HepG2 (cell line): ENCODE measurements at regions not wholly inside any gene's neighbourhood (a gene's known extent, or its start where the extent isn't known, plus 50 kb on each side); places are given as distances from the start of the nearest gene placed in this dataset.

Source experiments
- ATAC-seq: fragments of 200-7000 bp; cut with Tn5 transposase; 3 replicates; pipeline ENCODE4 v1.9.1; 2020; ENCODE audit warnings: mild to moderate bottlenecking, moderate library complexity
- BruUV-seq: library from RNA; stranded (reverse); fragments of 400-500 nt; replicated peaks from 2 replicates; lab custom pipeline; 2021; lab: Mats Ljungman, UMichigan
- CTCF ChIA-PET: fragments of 300-600 bp; formaldehyde crosslinking; extraction: SDS; loops from one replicate; lab custom pipeline; 2021; ENCODE audit warnings: low total read pairs, inconsistent platforms, low intra/inter-chr PET ratio; lab: Yijun Ruan, JAX
- POLR2A ChIA-PET: fragments of 350-600 bp; sonication (Branson Sonifier 250); formaldehyde crosslinking; loops from one replicate; lab custom pipeline; 2020; ENCODE audit warnings: antibody characterized with exemption, inconsistent platforms; lab: Yijun Ruan, JAX
- DNase-seq: peaks from one replicate; pipeline ENCODE4 v3.0.0-alpha.2; 2015; ENCODE audit warnings: low spot score
- FAIRE-seq: peaks from 3 replicates; lab custom pipeline; 2011; peaks lifted over from hg19 to GRCh38; lab: Jason Lieb, UNC
- H2AFZ ChIP-seq: one replicate; pipeline ENCODE4 v1.6.1; 2011; ENCODE audit warnings: low read length, inconsistent platforms
- H3K27ac ChIP-seq: fragments of 300-600 bp; 3 replicates; pipeline ENCODE4 v1.8.0; 2011; ENCODE audit warnings: mixed run types, mild to moderate bottlenecking, mixed read lengths, low read length, inconsistent platforms; ENCODE audit not compliant: insufficient read depth; ENCODE audit errors: extremely low read length
- H3K27me3 ChIP-seq, 2 experiments: fragments of 200-600 bp in 1 of 2; 2 replicates in 1 of 2; 3 replicates in 1 of 2; pipeline versions ENCODE4 v1.6.0 to v1.8.0; 2011; ENCODE audit warnings: low read length in 2 of 2, mild to moderate bottlenecking in 2 of 2, moderate library complexity in 2 of 2, inconsistent platforms in 1 of 2; ENCODE audit not compliant: insufficient read depth in 2 of 2, control insufficient read depth in 1 of 2
- H3K36me3 ChIP-seq, 2 experiments: fragments of 200-600 bp in 1 of 2; replicated peaks in 1 of 2; 2 replicates in 1 of 2; 3 replicates in 1 of 2; pipeline versions ENCODE4 v1.5.1 to v1.8.0; 2011; ENCODE audit warnings: low read length in 2 of 2, inconsistent platforms in 1 of 2; ENCODE audit not compliant: insufficient read depth in 2 of 2, control insufficient read depth in 1 of 2
- H3K4me1 ChIP-seq: 2 replicates; pipeline ENCODE4 v1.5.1; 2012; ENCODE audit warnings: low read length, inconsistent platforms; ENCODE audit not compliant: insufficient read depth
- H3K4me2 ChIP-seq: 2 replicates; pipeline ENCODE4 v1.6.0; 2011; ENCODE audit warnings: low read depth, low read length, inconsistent platforms
- H3K4me3 ChIP-seq, 3 experiments: fragments of 200-600 bp in 1 of 3; sonication (generic), shearing (Covaris generic) in 1 of 3; replicated peaks in 1 of 3; 2 replicates each; pipeline ENCODE4 v1.5.1; 2011 to 2016; ENCODE audit warnings: low read length in 3 of 3, inconsistent platforms in 2 of 3, low read depth in 2 of 3, mild to moderate bottlenecking in 2 of 3, control low read depth in 1 of 3, mixed read lengths in 1 of 3; ENCODE audit not compliant: insufficient read depth in 1 of 3
- H3K79me2 ChIP-seq: one replicate; pipeline ENCODE4 v1.6.1; 2011; ENCODE audit warnings: low read length, inconsistent platforms; ENCODE audit not compliant: insufficient read depth
- H3K9ac ChIP-seq: 2 replicates; pipeline ENCODE4 v1.6.0; 2011; ENCODE audit warnings: mild to moderate bottlenecking, low read depth, low read length, inconsistent platforms; ENCODE audit not compliant: insufficient read depth
- H3K9me3 ChIP-seq: 2 replicates; pipeline ENCODE4 v1.5.1; 2012; ENCODE audit warnings: mild to moderate bottlenecking, low read length
- H4K20me1 ChIP-seq: 2 replicates; pipeline ENCODE4 v1.6.0; 2011; ENCODE audit warnings: inconsistent platforms, mild to moderate bottlenecking, low read length, moderate library complexity; ENCODE audit not compliant: insufficient read depth
- ASH2L ChIP-seq: fragments of 300-600, 200-600 bp; sonication (generic); IDR thresholded peaks from 2 replicates; pipeline ENCODE4 v1.7.0; 2017; ENCODE audit warnings: low read depth, mild to moderate bottlenecking, moderate library complexity, mixed read lengths, low read length; ENCODE audit not compliant: insufficient read length
- FIP1L1 ChIP-seq: fragments of 200-400 bp; formaldehyde crosslinking; IDR thresholded peaks from 2 replicates; pipeline ENCODE4 v1.6.1; 2018; ENCODE audit warnings: low read depth, mild to moderate bottlenecking, low read length, moderate library complexity, borderline replicate concordance; ENCODE audit not compliant: insufficient read depth
- KLF6 ChIP-seq: IDR thresholded peaks from 2 replicates; pipeline ENCODE4 v1.8.0; 2016; ENCODE audit warnings: missing biosample characterization, missing genetic modification reagents
- MLLT10 ChIP-seq: sonication (generic); formaldehyde crosslinking; IDR thresholded peaks from 2 replicates; pipeline ENCODE4 v1.4.0; 2020; ENCODE audit warnings: missing genetic modification reagents
- ZNF230 ChIP-seq: sonication (generic); formaldehyde crosslinking; IDR thresholded peaks from 2 replicates; pipeline ENCODE4 v1.4.0; 2020; ENCODE audit warnings: mild to moderate bottlenecking, missing genetic modification reagents
- ZNF331 ChIP-seq: sonication (generic); formaldehyde crosslinking; IDR thresholded peaks from 2 replicates; pipeline ENCODE4 v1.4.0; 2020; ENCODE audit warnings: missing genetic modification reagents
- WGBS: methylation state at CpG from one replicate; pipeline ENCODE4 v1.1.6; 2017; ENCODE audit warnings: low lambda C conversion rate; 5-methylcytosine and 5-hydroxymethylcytosine counted together
- in situ Hi-C: cut with HindIII; loops from 2 replicates; pipeline ENCODE4 v1.10.0; 2017; ENCODE audit warnings: low pct_unique_long_range_greater_than_20kb; ENCODE audit not compliant: extremely low pct_ligation_motif_present
- intact Hi-C: fragments of 100-400 bp; cut with micrococcal nuclease; formaldehyde crosslinking; loops from one replicate; pipeline ENCODE4 v1.10.0; 2022; ENCODE audit not compliant: unreplicated experiment

GRCh38 chr1:60296794-60297193, 223.2 kb upstream of the C1orf87 start:
- DNase-seq = no peak
- in situ Hi-C loops (no loop called here), intact Hi-C loops (no loop called here)
- no peaks in the 10 kb centered on the region for H3K9me3 ChIP-seq
- H3K4me2 ChIP-seq = no peak overlapping the region
- H3K27ac ChIP-seq = no peak overlapping the region
- no peaks in the 10 kb centered on the region for H3K79me2 ChIP-seq
- no peaks in the 10 kb centered on the region for H3K36me3 ChIP-seq
- H3K4me1 ChIP-seq = no peaks in the 10 kb centered on the region
- ChIA-PET CTCF (no interaction called here), POLR2A (no interaction called here)
- TF ChIP-seq ZNF331 (CRISPR knock-in tag) = no peak
- no peak for TF ChIP-seq KLF6
- no peak for TF ChIP-seq ASH2L
- TF ChIP-seq ZNF230 (CRISPR knock-in tag) = no peak
- no peak for TF ChIP-seq MLLT10 (CRISPR knock-in tag)
- H3K27me3 ChIP-seq = no peaks in the 10 kb centered on the region
- 11% methylated on average over 2 of the region's 2 CpGs for WGBS
- no peak overlapping the region for H3K9ac ChIP-seq
- no peak for FAIRE-seq
- ATAC-seq = no peak
- BruUV-seq = no TSS peak
- no peaks in the 10 kb centered on the region for H4K20me1 ChIP-seq
- H2AFZ ChIP-seq = no peak overlapping the region
- H3K4me3 ChIP-seq = no peak overlapping the region

- no peaks in the 10 kb centered on the region; a peak in 1 of 5 replicates for H3K27me3 ChIP-seq
- H4K20me1 ChIP-seq = no peaks in the 10 kb centered on the region
- H3K36me3 ChIP-seq = no peaks in the 10 kb centered on the region
- 31% methylated on average over 1 of the region's 1 CpG for WGBS
- H3K27ac ChIP-seq = no peak overlapping the region
- DNase-seq (no peak), FAIRE-seq (no peak)
- CTCF ChIA-PET = no interaction called here
- in situ Hi-C loops = no loop called here
- H3K4me3 ChIP-seq = no peak overlapping the region
- H3K79me2 ChIP-seq = no peaks in the 10 kb centered on the region
- H3K4me2 ChIP-seq = no peak overlapping the region
- no peak for TF ChIP-seq FIP1L1
- TF ChIP-seq, all 625 proteins: peak for 0
- Histone ChIP-seq H2AFZ (no peak overlapping the region), H3K9ac (no peak overlapping the region), H3K9me3 (no peaks in the 10 kb centered on the region), H3K4me1 (no peaks in the 10 kb centered on the region)
- no TSS peak for BruUV-seq
- ATAC-seq = no peak
- intact Hi-C loops = no loop called here
- POLR2A ChIA-PET = no interaction called here
These were observed 218.6 kb upstream of the C1orf87 start for GRCh38 chr1:60292140-60292539.
